BE2C (cell line): ENCODE measurements at regions not wholly inside any gene's neighbourhood (a gene's known extent, or its start where the extent isn't known, plus 50 kb on each side); places are given as distances from the start of the nearest gene placed in this dataset.
"Not testable (repeated sequence)": the region's sequence is repeated elsewhere in the genome, so short reads cannot be mapped to it uniquely, and the experiment has no call there.

ENCODE experiments used
- DNase-seq: peaks from one replicate; pipeline ENCODE4 v3.0.0-alpha.2; 2020
- H3K27me3 ChIP-seq: fragments of 250-450 bp; sonication (Bioruptor Pico); 2 replicates; pipeline ENCODE4 v1.5.1; 2020; ENCODE audit warnings: mild to moderate bottlenecking
- H3K36me3 ChIP-seq: fragments of 250-450 bp; sonication (Bioruptor Pico); 2 replicates; pipeline ENCODE4 v1.5.1; 2020; ENCODE audit warnings: mild to moderate bottlenecking
- H3K4me1 ChIP-seq: fragments of 250-450 bp; sonication (Bioruptor Pico); 2 replicates; pipeline ENCODE4 v1.5.1; 2020
- H3K4me3 ChIP-seq: 2 replicates; pipeline ENCODE4 v1.5.1; 2011; ENCODE audit warnings: low read depth, low read length
- H3K9me3 ChIP-seq: fragments of 250-450 bp; sonication (Bioruptor Pico); 2 replicates; pipeline ENCODE4 v1.5.1; 2020
- TF ChIP-seq, protein P1 (sequence below): IDR thresholded peaks from 2 replicates; pipeline ENCODE4 v1.5.1; 2012; ENCODE audit warnings: mild to moderate bottlenecking, low read depth, low read length

DNA sequence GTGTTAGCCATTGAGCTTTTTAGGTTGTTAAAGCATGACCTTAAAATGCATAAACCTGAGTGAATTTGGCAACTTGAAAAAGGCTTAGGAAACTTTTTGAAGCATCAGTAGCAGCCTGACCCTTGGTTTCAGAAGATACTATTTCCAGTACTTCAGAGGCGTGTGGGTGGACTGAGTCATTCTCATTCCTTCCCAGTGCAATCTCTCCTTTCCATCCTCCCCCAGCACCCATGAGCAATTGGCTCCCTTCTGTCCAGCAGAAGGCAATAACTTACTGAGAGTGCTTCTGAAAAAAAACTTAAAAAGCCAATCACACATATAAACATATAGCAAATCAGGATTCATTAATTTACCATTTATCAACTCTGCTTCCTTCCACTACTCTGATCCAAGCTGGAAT, 299.3 kb upstream of the STXBP6 start:
- no peak overlapping the region for H3K4me3 ChIP-seq
- no peaks in the 10 kb centered on the region for H3K36me3 ChIP-seq
- TF ChIP-seq, protein P1, sequence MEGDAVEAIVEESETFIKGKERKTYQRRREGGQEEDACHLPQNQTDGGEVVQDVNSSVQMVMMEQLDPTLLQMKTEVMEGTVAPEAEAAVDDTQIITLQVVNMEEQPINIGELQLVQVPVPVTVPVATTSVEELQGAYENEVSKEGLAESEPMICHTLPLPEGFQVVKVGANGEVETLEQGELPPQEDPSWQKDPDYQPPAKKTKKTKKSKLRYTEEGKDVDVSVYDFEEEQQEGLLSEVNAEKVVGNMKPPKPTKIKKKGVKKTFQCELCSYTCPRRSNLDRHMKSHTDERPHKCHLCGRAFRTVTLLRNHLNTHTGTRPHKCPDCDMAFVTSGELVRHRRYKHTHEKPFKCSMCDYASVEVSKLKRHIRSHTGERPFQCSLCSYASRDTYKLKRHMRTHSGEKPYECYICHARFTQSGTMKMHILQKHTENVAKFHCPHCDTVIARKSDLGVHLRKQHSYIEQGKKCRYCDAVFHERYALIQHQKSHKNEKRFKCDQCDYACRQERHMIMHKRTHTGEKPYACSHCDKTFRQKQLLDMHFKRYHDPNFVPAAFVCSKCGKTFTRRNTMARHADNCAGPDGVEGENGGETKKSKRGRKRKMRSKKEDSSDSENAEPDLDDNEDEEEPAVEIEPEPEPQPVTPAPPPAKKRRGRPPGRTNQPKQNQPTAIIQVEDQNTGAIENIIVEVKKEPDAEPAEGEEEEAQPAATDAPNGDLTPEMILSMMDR, result no peak
- no peaks in the 10 kb centered on the region; the same call in 1 of the 2 replicates for H3K9me3 ChIP-seq
- H3K27me3 ChIP-seq, result no peaks in the 10 kb centered on the region
- no peak for DNase-seq
- no peaks in the 10 kb centered on the region for H3K4me1 ChIP-seq

DNA sequence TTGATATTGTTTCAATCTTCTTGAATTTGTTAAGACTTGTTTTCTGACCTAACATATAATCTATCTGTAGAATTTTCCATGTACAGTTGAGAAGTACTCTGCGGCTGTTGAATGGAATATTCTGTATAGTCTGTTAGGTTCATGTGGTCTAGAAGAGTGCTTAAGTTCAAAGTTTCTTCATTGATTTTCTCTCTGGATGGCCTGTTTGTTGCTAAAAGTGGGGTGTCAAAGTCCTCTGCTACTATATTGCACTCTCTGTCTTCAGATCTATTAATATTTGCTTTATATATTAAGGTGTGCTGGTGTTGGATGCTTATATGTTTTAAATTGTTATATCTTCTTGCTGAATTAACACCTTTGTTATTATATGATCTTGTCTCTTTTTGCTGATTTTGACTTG, 290.9 kb upstream of the STXBP6 start:
- DNase-seq, result no peak
- Histone ChIP-seq H3K4me1 (no peaks in the 10 kb centered on the region), H3K9me3 (no peaks in the 10 kb centered on the region), H3K36me3 (no peaks in the 10 kb centered on the region), H3K4me3 (no peak overlapping the region), H3K27me3 (no peaks in the 10 kb centered on the region)
- TF ChIP-seq, protein P1, result no peak

DNA sequence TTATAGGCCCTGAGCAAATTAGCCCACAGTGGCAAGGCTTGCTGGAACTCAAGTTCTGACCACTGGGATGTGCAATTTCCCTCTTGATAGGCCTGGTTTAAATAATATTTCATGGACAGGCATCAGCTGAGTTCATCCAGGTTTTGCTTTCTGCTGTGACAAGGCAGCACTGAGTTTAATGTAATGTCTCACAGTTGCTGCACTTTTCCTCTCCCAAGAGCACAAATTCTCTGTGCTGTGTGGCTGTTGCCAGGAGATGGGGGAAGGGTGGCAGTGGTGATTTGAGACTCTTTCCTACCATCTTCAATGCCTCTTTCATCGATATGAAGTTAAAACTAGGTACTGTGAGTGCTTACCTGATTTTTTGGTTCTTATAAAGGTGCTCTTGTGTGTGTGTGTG, 272.8 kb upstream of the STXBP6 start:
- Histone ChIP-seq H3K27me3 (no peaks in the 10 kb centered on the region), H3K36me3 (no peaks in the 10 kb centered on the region), H3K4me3 (no peak overlapping the region), H3K4me1 (no peaks in the 10 kb centered on the region), H3K9me3 (no peaks in the 10 kb centered on the region)
- TF ChIP-seq, protein P1, result no peak
- DNase-seq, result no peak

DNA sequence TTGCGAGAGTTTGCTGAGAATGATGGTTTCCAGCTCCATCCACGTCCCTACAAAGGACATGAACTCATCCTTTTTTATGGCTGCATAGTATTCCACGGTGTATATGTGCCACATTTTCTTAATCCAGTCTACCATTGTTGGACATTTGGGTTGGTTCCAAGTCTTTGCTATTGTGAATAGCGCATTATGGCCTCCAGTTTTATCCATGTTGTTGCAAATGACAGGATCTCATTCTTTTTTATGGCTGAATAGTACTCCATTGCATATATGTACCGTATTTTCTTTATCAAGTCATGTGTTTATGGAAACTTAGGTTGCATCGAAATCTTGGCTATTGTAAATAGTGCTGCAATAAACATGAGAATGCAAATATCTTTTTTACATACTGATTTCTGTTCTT, 266.1 kb upstream of the STXBP6 start:
- not testable (repeated sequence) for H3K9me3 ChIP-seq, H3K27me3 ChIP-seq, DNase-seq, H3K36me3 ChIP-seq, H3K4me3 ChIP-seq, H3K4me1 ChIP-seq

DNA sequence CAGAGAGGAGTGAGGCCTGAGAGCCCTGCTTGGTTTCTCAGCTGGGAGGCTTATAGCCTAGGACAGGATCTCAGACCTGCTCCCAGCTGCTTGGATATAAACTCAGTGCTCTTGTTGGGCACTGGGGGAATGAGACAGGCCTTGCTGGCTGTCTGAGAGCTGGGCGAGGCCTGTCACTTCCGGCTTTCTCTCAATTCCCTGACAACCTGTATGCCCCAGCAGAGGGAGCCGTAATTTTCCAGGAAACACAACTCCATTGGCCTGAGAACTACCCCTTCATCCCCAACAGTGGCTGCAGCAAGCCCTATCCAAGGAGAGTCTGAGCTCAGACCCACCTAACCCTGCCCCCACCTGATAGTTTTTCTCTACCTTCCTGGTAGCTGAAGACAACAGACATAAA, 258.3 kb upstream of the STXBP6 start:
- Histone ChIP-seq H3K4me3 (no peak overlapping the region), H3K9me3 (no peaks in the 10 kb centered on the region)

DNA sequence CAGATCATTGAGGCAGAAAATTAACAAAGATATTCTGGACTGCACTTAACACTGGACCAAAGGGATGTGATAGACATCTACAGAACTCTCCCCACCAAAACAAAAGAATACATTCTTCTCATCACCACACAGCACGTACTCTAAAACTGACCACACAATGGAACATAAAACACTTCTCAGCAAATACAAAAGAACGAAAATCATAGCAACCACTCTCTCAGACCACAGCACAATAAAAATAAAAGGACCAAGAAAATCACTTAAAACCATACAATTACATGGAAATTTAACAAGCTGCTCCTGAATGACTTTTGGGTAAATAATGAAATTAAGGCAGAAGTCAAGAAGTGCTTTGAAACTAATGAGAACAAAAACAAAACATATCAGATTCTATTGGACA, 254.0 kb upstream of the STXBP6 start:
- TF ChIP-seq, protein P1, result no peak
- Histone ChIP-seq H3K36me3 (no peaks in the 10 kb centered on the region), H3K27me3 (no peaks in the 10 kb centered on the region), H3K4me3 (no peak overlapping the region), H3K9me3 (no peaks in the 10 kb centered on the region), H3K4me1 (no peaks in the 10 kb centered on the region)
- DNase-seq, result no peak

More for the DNA sequence above, 258.3 kb upstream of the STXBP6 start:
- no peaks in the 10 kb centered on the region for H3K4me1 ChIP-seq
- DNase-seq, result no peak
- H3K27me3 ChIP-seq, result no peaks in the 10 kb centered on the region
- no peaks in the 10 kb centered on the region for H3K36me3 ChIP-seq
- TF ChIP-seq, protein P1, result no peak

DNA sequence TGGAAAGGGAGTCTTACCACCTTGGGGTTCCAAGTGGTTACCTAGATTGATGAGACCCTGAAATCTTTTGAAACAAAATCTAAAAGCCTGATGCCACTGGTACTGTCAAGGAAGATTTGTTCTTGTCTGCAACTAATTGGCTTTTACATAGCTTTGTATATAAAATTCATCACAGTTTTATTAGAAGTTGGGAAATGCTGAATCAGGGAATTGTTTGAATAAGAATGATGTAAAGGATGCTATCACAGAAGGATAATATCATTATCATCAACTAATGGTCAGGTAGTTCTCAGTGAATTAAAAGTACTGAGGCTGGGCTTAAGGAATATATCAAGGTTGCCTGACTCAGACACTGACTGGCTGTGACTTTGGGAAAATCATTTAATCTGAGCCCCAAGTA, 248.3 kb upstream of the STXBP6 start:
- Histone ChIP-seq H3K4me3 (no peak overlapping the region), H3K4me1 (no peaks in the 10 kb centered on the region), H3K27me3 (no peaks in the 10 kb centered on the region), H3K36me3 (no peaks in the 10 kb centered on the region), H3K9me3 (no peaks in the 10 kb centered on the region)
- no peak for DNase-seq
- TF ChIP-seq, protein P1, result no peak

DNA sequence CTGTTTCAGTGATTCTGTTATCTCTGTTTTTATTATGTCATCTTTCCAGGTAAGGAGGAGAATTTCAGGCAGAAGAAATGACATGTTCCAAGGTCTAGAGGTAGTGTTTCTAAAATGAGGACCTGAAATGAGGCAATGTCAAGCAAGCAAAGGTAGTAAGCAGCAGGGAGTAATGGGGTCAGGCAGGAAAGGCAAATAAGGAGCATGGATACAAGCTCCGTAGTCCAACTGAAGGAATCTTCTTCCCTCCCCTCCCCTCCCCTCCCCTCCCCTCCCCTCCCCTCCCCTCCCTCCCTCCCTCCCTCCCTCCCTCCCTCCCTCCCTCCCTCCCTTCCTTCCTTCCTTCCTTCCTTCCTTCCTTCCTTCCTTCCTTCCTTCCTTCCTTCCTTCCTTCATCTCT, 240.2 kb upstream of the STXBP6 start:
- not testable (repeated sequence) for H3K27me3 ChIP-seq, DNase-seq, H3K36me3 ChIP-seq, H3K9me3 ChIP-seq, H3K4me3 ChIP-seq, H3K4me1 ChIP-seq
